GM13977 (cell line): ENCODE measurements at regions not wholly inside any gene's neighbourhood (a gene's known extent, or its start where the extent isn't known, plus 50 kb on each side); places are given as distances from the start of the nearest gene placed in this dataset.
"Not testable (repeated sequence)": the region's sequence is repeated elsewhere in the genome, so short reads cannot be mapped to it uniquely, and the experiment has no call there.

Experiments
- DNase-seq: peaks from one replicate; pipeline ENCODE4 v3.0.0; 2012; ENCODE audit warnings: low spot score
- CTCF ChIP-seq: IDR thresholded peaks from 2 replicates; pipeline ENCODE4 v1.5.1; 2012; ENCODE audit warnings: mild to moderate bottlenecking, control low read depth; ENCODE audit not compliant: insufficient read depth; ENCODE audit errors: extremely low read depth, missing control alignments
- in situ Hi-C: fragments of 300-500 bp; cut with MboI; formaldehyde crosslinking; loops from one replicate; pipeline ENCODE4 v1.12.0; 2022; ENCODE audit warnings: low sequenced_read_pairs, low pct_unique_long_range_greater_than_20kb, mixed read lengths, inconsistent platforms; ENCODE audit not compliant: unreplicated experiment

- no peak for DNase-seq
- in situ Hi-C loops, result no loop called here
- TF ChIP-seq CTCF, result no peak
These were observed 205.4 kb upstream of the NFIA start for GRCh38 chr1:60876952-60877351.

- TF ChIP-seq CTCF, result no peak
- in situ Hi-C loops, result no loop called here
- DNase-seq, result no peak
These were observed 207.2 kb upstream of the NFIA start for GRCh38 chr1:60875138-60875537.

GRCh38 chr1:60874718-60875117 is 207.6 kb upstream of the NFIA start:
- no peak for TF ChIP-seq CTCF
- DNase-seq, result no peak
- in situ Hi-C loops, result no loop called here

GRCh38 chr1:60873396-60873795 is 209.0 kb upstream of the NFIA start:
- in situ Hi-C loops, DNase-seq: not testable (repeated sequence)

- TF ChIP-seq CTCF, result no peak
- in situ Hi-C loops, result no loop called here
- DNase-seq, result no peak
These were observed 209.8 kb upstream of the NFIA start for GRCh38 chr1:60872426-60873054.

- in situ Hi-C loops, result no loop called here
- TF ChIP-seq CTCF, result no peak
- DNase-seq, result no peak
These were observed 212.0 kb upstream of the NFIA start for GRCh38 chr1:60870269-60870865.

- DNase-seq, result no peak
- in situ Hi-C loops, result no loop called here
- TF ChIP-seq CTCF, result no peak
These were observed 213.3 kb upstream of the NFIA start for GRCh38 chr1:60868901-60869663.
